Fibroblast of lung (primary cell): ENCODE measurements at regions not wholly inside any gene's neighbourhood (a gene's known extent, or its start where the extent isn't known, plus 50 kb on each side); places are given as distances from the start of the nearest gene placed in this dataset.

ENCODE experiments used
- DNase-seq, 2 donors: peaks; one replicate each; pipeline versions ENCODE4 v3.0.0 to v3.0.0-alpha.2; 2010; ENCODE audit warnings: low read depth in 2 of 2
- H2AFZ ChIP-seq: 2 replicates; pipeline ENCODE4 v1.5.1; 2012; ENCODE audit warnings: low read length, control low read depth, inconsistent platforms
- H3K27ac ChIP-seq: 2 replicates; pipeline ENCODE4 v1.5.1; 2011; ENCODE audit warnings: low read length, control low read depth; ENCODE audit not compliant: insufficient read depth
- H3K27me3 ChIP-seq: 2 replicates; pipeline ENCODE4 v1.5.1; 2011; ENCODE audit warnings: mild to moderate bottlenecking, low read length; ENCODE audit not compliant: control insufficient read depth, insufficient read depth
- H3K36me3 ChIP-seq: 2 replicates; pipeline ENCODE4 v1.5.1; 2011; ENCODE audit warnings: low read length; ENCODE audit not compliant: control insufficient read depth, insufficient read depth
- H3K4me1 ChIP-seq: 2 replicates; pipeline ENCODE4 v1.5.1; 2011; ENCODE audit warnings: low read length; ENCODE audit not compliant: control insufficient read depth, insufficient read depth; ENCODE audit errors: extremely low read depth
- H3K4me2 ChIP-seq: 2 replicates; pipeline ENCODE4 v1.5.1; 2011; ENCODE audit warnings: low read length, control low read depth; ENCODE audit not compliant: insufficient read depth; ENCODE audit errors: extremely low read depth
- H3K4me3 ChIP-seq, 4 experiments: fragments of 200-600 bp in 1 of 4; sonication (generic) in 1 of 4; replicated peaks in 1 of 4; 2 replicates each; pipeline ENCODE4 v1.5.1; 2011 to 2016; ENCODE audit warnings: low read length in 4 of 4, low read depth in 3 of 4, mild to moderate bottlenecking in 3 of 4, control low read depth in 2 of 4, inconsistent platforms in 1 of 4, mixed read lengths in 1 of 4; ENCODE audit not compliant: insufficient read depth in 1 of 4; ENCODE audit errors: control extremely low read depth in 1 of 4
- H3K79me2 ChIP-seq: 2 replicates; pipeline ENCODE4 v1.5.1; 2012; ENCODE audit warnings: mild to moderate bottlenecking, low read length, inconsistent platforms; ENCODE audit not compliant: control insufficient read depth, insufficient read depth
- H3K9ac ChIP-seq: 2 replicates; pipeline ENCODE4 v1.5.1; 2011; ENCODE audit warnings: mild to moderate bottlenecking, low read length, control low read depth; ENCODE audit not compliant: insufficient read depth
- H3K9me3 ChIP-seq: 2 replicates; pipeline ENCODE4 v1.5.1; 2012; ENCODE audit warnings: low read depth, low read length; ENCODE audit not compliant: control insufficient read depth, insufficient read depth
- H4K20me1 ChIP-seq: 2 replicates; pipeline ENCODE4 v1.5.1; 2011; ENCODE audit warnings: low read length; ENCODE audit not compliant: control insufficient read depth, insufficient read depth; ENCODE audit errors: extremely low read depth
- EZH2 ChIP-seq: IDR thresholded peaks from 2 replicates; pipeline ENCODE4 v1.5.1; 2012; ENCODE audit warnings: low read length, control low read depth, mild to moderate bottlenecking; ENCODE audit errors: missing control alignments
- TF ChIP-seq, protein P1 (sequence below), 2 donors: IDR thresholded peaks in 1 of 2; conservative IDR thresholded peaks in 1 of 2; 1 replicate in 1 of 2; 2 replicates in 1 of 2; pipeline ENCODE4 v1.5.1; 2011 to 2012; ENCODE audit warnings: low read length in 2 of 2, control low read depth in 1 of 2, inconsistent platforms in 1 of 2, low read depth in 1 of 2, mild to moderate bottlenecking in 1 of 2

DNA sequence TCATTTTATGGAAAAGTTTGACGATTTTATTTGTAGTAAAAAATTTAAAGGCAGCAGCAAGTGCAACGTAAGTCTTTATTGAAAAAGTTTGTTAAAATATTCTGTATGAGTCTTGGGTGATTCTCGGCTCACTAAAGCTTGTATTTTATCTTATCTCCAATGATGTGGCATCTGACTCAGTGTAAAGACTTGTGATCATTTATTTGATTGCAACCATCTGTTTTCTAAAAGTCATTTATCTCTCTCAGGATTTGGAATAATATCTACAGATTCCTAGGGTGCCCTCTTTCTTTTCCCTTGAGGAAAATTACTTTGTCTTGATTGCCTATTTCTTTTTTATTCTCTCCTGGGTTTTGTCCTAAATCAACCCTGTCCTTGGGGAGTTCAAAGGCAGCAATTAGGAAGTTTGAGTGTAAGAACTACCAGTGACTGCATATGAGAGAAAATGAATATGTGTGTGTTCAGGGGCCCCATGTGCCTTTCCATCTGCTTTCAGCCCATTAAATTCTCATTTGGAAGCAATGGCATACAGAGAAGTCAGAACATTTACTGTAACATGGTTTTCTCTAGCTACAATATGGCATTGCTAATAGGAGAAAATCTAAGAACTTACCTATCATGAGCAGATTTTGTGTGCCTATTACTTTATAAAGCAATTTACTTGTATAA is 575.0 kb upstream of the CHRM3 start:
- Histone ChIP-seq H3K9ac (no peak overlapping the region), H3K4me1 (no peaks in the 10 kb centered on the region), H3K79me2 (no peaks in the 10 kb centered on the region), H3K9me3 (no peaks in the 10 kb centered on the region), H2AFZ (no peak overlapping the region), H3K4me2 (no peak overlapping the region), H3K27ac (no peak overlapping the region), H3K36me3 (no peaks in the 10 kb centered on the region), H4K20me1 (no peaks in the 10 kb centered on the region), H3K4me3 (no peak overlapping the region), H3K27me3 (no peaks in the 10 kb centered on the region)
- peak in 1 of 2 donors; percentile 73 for DNase-seq
- TF ChIP-seq, protein P1, sequence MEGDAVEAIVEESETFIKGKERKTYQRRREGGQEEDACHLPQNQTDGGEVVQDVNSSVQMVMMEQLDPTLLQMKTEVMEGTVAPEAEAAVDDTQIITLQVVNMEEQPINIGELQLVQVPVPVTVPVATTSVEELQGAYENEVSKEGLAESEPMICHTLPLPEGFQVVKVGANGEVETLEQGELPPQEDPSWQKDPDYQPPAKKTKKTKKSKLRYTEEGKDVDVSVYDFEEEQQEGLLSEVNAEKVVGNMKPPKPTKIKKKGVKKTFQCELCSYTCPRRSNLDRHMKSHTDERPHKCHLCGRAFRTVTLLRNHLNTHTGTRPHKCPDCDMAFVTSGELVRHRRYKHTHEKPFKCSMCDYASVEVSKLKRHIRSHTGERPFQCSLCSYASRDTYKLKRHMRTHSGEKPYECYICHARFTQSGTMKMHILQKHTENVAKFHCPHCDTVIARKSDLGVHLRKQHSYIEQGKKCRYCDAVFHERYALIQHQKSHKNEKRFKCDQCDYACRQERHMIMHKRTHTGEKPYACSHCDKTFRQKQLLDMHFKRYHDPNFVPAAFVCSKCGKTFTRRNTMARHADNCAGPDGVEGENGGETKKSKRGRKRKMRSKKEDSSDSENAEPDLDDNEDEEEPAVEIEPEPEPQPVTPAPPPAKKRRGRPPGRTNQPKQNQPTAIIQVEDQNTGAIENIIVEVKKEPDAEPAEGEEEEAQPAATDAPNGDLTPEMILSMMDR (conservative IDR thresholded peaks at IDR 0.05 in 1 of 2, IDR thresholded peaks at IDR 0.05 in 1 of 2; ENCODE audit: low read depth in 1 of 2, low read length in 2 of 2): no peak
- TF ChIP-seq EZH2: no peak

DNA sequence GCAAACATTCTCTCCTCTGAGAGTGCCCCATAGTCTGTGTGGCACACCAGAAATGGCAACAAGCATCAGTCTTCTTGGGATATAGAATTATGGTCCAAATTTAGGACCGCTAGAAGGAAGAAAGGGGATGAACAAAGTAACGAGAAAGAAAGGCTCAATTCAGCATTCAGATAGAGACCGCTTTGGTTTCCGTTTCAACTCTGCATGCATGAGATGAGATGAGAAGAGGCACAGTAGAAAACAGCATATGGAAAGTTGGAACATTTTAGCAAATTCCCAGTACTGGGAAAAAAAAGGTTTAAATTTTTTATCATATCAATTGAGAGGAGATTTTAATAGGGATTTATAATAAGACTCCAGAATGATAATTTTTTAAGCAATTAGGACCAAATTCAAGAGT is 595.5 kb upstream of the CHRM3 start:
- TF ChIP-seq, protein P1 (conservative IDR thresholded peaks at IDR 0.05 in 1 of 2, IDR thresholded peaks at IDR 0.05 in 1 of 2; ENCODE audit: low read depth in 1 of 2, low read length in 2 of 2): no peak
- no peak for TF ChIP-seq EZH2
- Histone ChIP-seq H3K4me2 (no peak overlapping the region), H2AFZ (no peak overlapping the region), H3K4me3 (no peak overlapping the region), H4K20me1 (no peaks in the 10 kb centered on the region), H3K27ac (no peak overlapping the region), H3K9ac (no peak overlapping the region), H3K79me2 (no peaks in the 10 kb centered on the region), H3K27me3 (no peaks in the 10 kb centered on the region), H3K36me3 (no peaks in the 10 kb centered on the region), H3K4me1 (no peaks in the 10 kb centered on the region), H3K9me3 (no peaks in the 10 kb centered on the region)
- no peak for DNase-seq

DNA sequence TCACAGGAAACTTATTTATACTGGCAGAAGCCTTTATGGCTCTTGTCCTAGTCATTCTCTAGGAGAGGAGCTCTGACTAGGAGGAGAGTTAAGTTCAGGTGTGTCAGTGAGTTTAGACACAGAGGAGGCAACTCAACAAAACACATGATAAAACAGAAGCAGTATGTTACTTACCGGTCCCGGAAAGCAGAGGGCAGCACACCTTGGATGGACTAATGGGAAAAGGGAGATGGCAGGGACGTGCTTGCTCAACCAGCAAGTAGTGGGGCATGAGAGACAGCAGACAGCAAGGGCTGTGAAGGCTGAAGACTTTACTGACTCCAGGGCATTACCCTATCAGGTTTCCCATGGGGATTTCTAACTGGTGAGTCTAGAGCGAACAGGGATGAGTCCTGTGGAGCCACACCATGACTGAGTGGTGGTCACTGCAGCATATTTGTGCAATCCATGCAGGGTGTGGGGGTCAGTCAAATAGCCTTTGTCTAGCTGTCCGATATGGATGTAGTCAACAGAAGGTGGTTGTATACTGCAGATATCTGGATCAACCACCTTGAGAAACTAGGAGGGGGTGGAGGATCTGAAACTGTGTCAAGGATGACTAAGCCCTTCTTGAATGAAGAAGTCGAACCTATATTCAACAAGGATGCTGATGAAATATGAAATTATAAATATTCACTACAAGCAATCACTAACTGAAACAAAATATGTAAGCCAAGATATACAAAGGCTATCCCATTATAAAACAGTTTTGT is 596.3 kb upstream of the CHRM3 start:
- no peaks in the 10 kb centered on the region for H3K9me3 ChIP-seq
- H3K27me3 ChIP-seq: no peaks in the 10 kb centered on the region
- no peak for DNase-seq
- H3K27ac ChIP-seq: no peak overlapping the region
- H3K36me3 ChIP-seq: no peaks in the 10 kb centered on the region
- H3K79me2 ChIP-seq: no peaks in the 10 kb centered on the region
- H3K9ac ChIP-seq: no peak overlapping the region
- no peak overlapping the region for H3K4me3 ChIP-seq
- H3K4me2 ChIP-seq: no peak overlapping the region
- H3K4me1 ChIP-seq: no peaks in the 10 kb centered on the region
- TF ChIP-seq EZH2: no peak
- TF ChIP-seq, protein P1 (conservative IDR thresholded peaks at IDR 0.05 in 1 of 2, IDR thresholded peaks at IDR 0.05 in 1 of 2; ENCODE audit: low read depth in 1 of 2, low read length in 2 of 2): no peak
- H2AFZ ChIP-seq: no peak overlapping the region
- no peaks in the 10 kb centered on the region for H4K20me1 ChIP-seq
